B cell (primary cell): ENCODE measurements at regions not wholly inside any gene's neighbourhood (a gene's known extent, or its start where the extent isn't known, plus 50 kb on each side); places are given as distances from the start of the nearest gene placed in this dataset.

ENCODE experiments used
- CTCF ChIP-seq: fragments of 200-600 bp; IDR thresholded peaks from one replicate; pipeline ENCODE4 v1.8.0; 2022; ENCODE audit warnings: antibody characterized with exemption, mild to moderate bottlenecking
- EZH2 ChIP-seq: IDR thresholded peaks from 2 replicates; pipeline ENCODE4 v1.6.1; 2012; ENCODE audit warnings: borderline replicate concordance, low read depth, mild to moderate bottlenecking, moderate library complexity, low read length; ENCODE audit not compliant: insufficient read depth, poor library complexity, severe bottlenecking

GRCh38 chr14:85061256-85061655 lies 468.7 kb upstream of the FLRT2 start:
- TF ChIP-seq EZH2 (no peak), CTCF (no peak)
